Testis (tissue), 2 donors: ENCODE measurements at regions not wholly inside any gene's neighbourhood (a gene's known extent, or its start where the extent isn't known, plus 50 kb on each side); places are given as distances from the start of the nearest gene placed in this dataset.

ENCODE experiments used
- POLR2A ChIP-seq: fragments of 450-650 bp; IDR thresholded peaks from one replicate; pipeline ENCODE4 v1.6.1; 2017; ENCODE audit warnings: antibody characterized with exemption, mild to moderate bottlenecking, moderate library complexity
- TF ChIP-seq, protein P1 (sequence below), 3 experiments: fragments of 450-650 bp in 2 of 3; fragments of 200-600 bp in 1 of 3; sonication (generic) in 1 of 3; IDR thresholded peaks; one replicate each; pipeline ENCODE4 v1.5.1; 2016 to 2019; ENCODE audit warnings: antibody characterized with exemption in 3 of 3, mild to moderate bottlenecking in 2 of 3, moderate library complexity in 1 of 3

DNA sequence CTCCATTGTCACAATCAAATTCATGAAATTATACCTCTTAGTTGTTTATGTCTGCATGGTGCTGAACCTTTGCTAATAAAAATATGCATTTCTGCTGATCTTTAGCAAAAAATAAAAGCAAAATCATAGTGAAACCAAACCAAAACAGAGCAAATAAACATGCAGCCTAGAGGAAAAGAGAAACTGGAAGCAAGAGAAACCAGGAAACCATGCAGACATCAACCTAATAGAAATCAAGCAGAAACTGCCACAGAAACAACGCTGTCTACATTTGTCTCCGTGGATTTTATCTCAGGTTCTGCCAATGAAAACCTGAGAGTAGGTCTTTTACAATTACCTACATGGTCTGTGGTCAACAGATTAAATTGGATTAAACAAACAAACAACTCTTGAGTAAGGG is 173.7 kb downstream of the SYT10 start:
- TF ChIP-seq, protein P1, sequence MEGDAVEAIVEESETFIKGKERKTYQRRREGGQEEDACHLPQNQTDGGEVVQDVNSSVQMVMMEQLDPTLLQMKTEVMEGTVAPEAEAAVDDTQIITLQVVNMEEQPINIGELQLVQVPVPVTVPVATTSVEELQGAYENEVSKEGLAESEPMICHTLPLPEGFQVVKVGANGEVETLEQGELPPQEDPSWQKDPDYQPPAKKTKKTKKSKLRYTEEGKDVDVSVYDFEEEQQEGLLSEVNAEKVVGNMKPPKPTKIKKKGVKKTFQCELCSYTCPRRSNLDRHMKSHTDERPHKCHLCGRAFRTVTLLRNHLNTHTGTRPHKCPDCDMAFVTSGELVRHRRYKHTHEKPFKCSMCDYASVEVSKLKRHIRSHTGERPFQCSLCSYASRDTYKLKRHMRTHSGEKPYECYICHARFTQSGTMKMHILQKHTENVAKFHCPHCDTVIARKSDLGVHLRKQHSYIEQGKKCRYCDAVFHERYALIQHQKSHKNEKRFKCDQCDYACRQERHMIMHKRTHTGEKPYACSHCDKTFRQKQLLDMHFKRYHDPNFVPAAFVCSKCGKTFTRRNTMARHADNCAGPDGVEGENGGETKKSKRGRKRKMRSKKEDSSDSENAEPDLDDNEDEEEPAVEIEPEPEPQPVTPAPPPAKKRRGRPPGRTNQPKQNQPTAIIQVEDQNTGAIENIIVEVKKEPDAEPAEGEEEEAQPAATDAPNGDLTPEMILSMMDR (IDR thresholded peaks at IDR 0.05) = no peak
- TF ChIP-seq POLR2A = no peak
